Aorta (tissue), 5 donors: ENCODE measurements at regions not wholly inside any gene's neighbourhood (a gene's known extent, or its start where the extent isn't known, plus 50 kb on each side); places are given as distances from the start of the nearest gene placed in this dataset.
A peak's percentile ranks its signal among the peaks of the same experiment; 100 is the strongest.

Source experiments
- ATAC-seq: fragments of 200-7000 bp; cut with Tn5 transposase; one replicate; pipeline ENCODE4 v1.9.1; 2022; ENCODE audit warnings: moderate library complexity; ENCODE audit not compliant: low FRiP score
- DNase-seq, 2 donors: peaks; one replicate each; pipeline ENCODE4 v3.0.0-alpha.2; 2020
- H3K27ac ChIP-seq, 2 donors: one replicate each; pipeline ENCODE4 v1.5.1; 2013; ENCODE audit warnings: low read length in 2 of 2, mild to moderate bottlenecking in 2 of 2, moderate library complexity in 2 of 2, control low read depth in 1 of 2, inconsistent platforms in 1 of 2, low read depth in 1 of 2
- H3K27me3 ChIP-seq, 2 donors: one replicate each; pipeline ENCODE4 v1.6.1; 2013; ENCODE audit warnings: control low read depth in 1 of 2, low read length in 1 of 2, mild to moderate bottlenecking in 1 of 2, moderate library complexity in 1 of 2; ENCODE audit not compliant: insufficient read depth in 2 of 2, control insufficient read depth in 1 of 2
- H3K36me3 ChIP-seq, 2 donors: one replicate each; pipeline ENCODE4 v1.6.1; 2013; ENCODE audit warnings: control low read depth in 1 of 2, low read length in 1 of 2, mild to moderate bottlenecking in 1 of 2; ENCODE audit not compliant: insufficient read depth in 2 of 2, control insufficient read depth in 1 of 2
- H3K4me1 ChIP-seq, 2 donors: one replicate each; pipeline ENCODE4 v1.6.1; 2013; ENCODE audit warnings: low read length in 2 of 2, control low read depth in 1 of 2, mild to moderate bottlenecking in 1 of 2, moderate library complexity in 1 of 2; ENCODE audit not compliant: insufficient read depth in 2 of 2, control insufficient read depth in 1 of 2
- H3K4me3 ChIP-seq, 2 donors: one replicate each; pipeline ENCODE4 v1.5.1; 2013; ENCODE audit warnings: low read length in 2 of 2, control low read depth in 1 of 2, mild to moderate bottlenecking in 1 of 2
- H3K9me3 ChIP-seq: one replicate; pipeline ENCODE4 v1.6.1; 2013; ENCODE audit warnings: mild to moderate bottlenecking, low read length; ENCODE audit not compliant: control insufficient read depth
- WGBS, 2 donors: extraction: QIAGEN DNeasy Blood & Tissue Kit; methylation state at CpG; one replicate each; pipeline ENCODE4 v1.1.7; 2013; 5-methylcytosine and 5-hydroxymethylcytosine counted together
- intact Hi-C, 2 donors: fragments of 100-400 bp; cut with DNase I; formaldehyde crosslinking; loops; one replicate each; pipeline versions ENCODE4 v1.14.2 to v1.15.0; 2022
- donor health status: healthy with polysubstance abuse.
- donor health status: Bipolar disorder and iron deficiency.
- donor health status: DM: no; HTN: no; CAD: no.
- donor health status: DM: no; HTN: no; CAD: no.
- donor health status: DM: yes; HTN: yes; CAD: no.

DNA sequence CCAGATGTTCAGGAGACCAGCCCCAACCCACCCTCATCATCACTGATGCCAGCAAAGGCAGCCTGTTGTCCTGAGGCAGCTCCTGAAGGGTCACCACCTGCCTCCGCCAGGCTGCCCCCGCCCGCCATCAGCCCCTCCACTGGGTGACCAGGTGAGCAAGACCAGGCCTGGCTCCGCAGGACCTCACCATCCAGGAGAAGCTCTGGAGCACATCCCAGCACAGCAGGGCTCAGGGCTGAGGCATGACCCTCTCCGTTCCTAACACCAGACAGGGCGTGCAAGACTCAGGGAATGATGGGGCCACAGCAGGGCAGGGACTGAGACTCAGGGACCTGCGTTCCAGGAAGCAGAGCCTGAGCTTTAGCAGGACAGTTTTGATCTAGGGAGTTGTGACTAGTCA, 218.8 kb upstream of the RAB6C start:
- no peak overlapping the region for H3K4me3 ChIP-seq
- H3K27me3 ChIP-seq: no peaks in the 10 kb centered on the region
- DNase-seq (no peak), ATAC-seq (no peak)
- intact Hi-C loops: no loop called here
- WGBS, 2 donors: 95 to 99% methylated on average over 7 of the region's 7 CpGs
- H3K4me1 ChIP-seq: no peaks in the 10 kb centered on the region
- H3K9me3 ChIP-seq: no peaks in the 10 kb centered on the region
- no peak overlapping the region for H3K27ac ChIP-seq
- no peaks in the 10 kb centered on the region for H3K36me3 ChIP-seq

DNA sequence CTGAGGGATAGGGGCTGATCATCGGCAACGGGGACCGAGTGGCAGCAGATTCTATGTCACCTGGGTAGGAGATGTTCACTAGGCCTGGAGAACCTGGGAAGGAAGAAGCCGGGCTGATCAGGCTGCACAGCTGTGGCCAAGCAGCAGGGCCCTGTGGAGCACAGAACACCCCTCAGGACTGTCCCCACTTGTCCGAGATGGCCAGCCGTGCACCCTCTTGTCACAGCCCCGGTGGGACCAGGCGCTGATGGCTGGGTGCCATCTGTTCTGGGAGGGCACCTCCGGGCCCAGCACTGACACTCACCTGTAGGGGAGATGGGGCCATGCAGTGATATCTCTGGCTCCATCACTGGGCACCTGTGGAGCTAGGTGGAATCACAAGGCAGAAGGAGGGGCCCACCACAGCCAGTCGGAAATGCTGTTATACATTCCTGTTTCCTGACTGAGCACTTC, 217.9 kb upstream of the RAB6C start:
- H3K4me1 ChIP-seq: no peaks in the 10 kb centered on the region
- ATAC-seq (no peak), DNase-seq (no peak)
- no peak overlapping the region for H3K27ac ChIP-seq
- no peaks in the 10 kb centered on the region for H3K36me3 ChIP-seq
- no peaks in the 10 kb centered on the region for H3K9me3 ChIP-seq
- WGBS, 2 donors: 93 to 96% methylated on average over 10 of the region's 10 CpGs
- H3K4me3 ChIP-seq: no peak overlapping the region
- no peaks in the 10 kb centered on the region for H3K27me3 ChIP-seq
- intact Hi-C loops: no loop called here

DNA sequence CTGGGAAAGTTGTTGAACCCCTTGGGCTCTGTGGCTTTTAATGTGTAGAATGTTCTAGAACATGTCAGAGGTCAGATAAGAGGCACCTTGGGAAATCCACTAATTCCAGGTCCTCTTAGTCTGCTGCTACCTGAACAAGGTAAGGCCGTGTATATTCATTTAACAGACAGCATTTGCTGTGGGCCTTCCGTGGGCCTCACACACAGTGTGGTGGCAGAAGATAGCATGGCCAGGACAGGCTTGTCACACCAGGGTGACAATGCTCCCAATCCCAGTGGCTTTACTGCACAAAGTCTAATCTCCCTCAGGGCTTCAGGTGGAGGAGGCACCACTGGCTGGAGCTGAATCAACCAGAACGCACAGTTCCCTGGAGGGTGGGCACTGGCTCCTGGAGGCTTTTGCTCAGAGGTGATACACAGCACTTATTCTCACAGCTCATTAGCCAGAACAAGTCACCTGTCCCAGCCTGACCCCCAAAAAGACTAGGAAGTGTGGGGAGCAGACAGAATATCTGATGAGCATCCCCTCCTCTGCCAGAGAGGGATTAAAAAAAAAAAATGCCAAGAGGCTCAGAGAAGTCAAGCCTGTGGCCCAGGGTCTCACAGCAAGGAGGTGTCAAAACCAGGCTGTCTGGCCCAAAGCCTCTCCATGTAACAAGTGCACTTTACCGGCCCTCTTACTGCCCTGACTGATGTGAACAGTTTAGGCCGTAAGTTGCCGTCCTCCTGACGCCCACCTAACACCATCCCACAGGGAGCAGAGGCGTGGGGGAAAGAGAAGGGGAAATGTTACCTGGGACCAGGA, 216.9 kb upstream of the RAB6C start:
- H3K4me3 ChIP-seq: no peak overlapping the region
- WGBS, 2 donors: 90 to 92% methylated on average over 8 of the region's 8 CpGs
- no peaks in the 10 kb centered on the region for H3K4me1 ChIP-seq
- no peak overlapping the region for H3K27ac ChIP-seq
- H3K36me3 ChIP-seq: no peaks in the 10 kb centered on the region
- ATAC-seq (no peak), DNase-seq (no peak)
- intact Hi-C loops: no loop called here
- H3K27me3 ChIP-seq: no peaks in the 10 kb centered on the region
- H3K9me3 ChIP-seq: no peaks in the 10 kb centered on the region

DNA sequence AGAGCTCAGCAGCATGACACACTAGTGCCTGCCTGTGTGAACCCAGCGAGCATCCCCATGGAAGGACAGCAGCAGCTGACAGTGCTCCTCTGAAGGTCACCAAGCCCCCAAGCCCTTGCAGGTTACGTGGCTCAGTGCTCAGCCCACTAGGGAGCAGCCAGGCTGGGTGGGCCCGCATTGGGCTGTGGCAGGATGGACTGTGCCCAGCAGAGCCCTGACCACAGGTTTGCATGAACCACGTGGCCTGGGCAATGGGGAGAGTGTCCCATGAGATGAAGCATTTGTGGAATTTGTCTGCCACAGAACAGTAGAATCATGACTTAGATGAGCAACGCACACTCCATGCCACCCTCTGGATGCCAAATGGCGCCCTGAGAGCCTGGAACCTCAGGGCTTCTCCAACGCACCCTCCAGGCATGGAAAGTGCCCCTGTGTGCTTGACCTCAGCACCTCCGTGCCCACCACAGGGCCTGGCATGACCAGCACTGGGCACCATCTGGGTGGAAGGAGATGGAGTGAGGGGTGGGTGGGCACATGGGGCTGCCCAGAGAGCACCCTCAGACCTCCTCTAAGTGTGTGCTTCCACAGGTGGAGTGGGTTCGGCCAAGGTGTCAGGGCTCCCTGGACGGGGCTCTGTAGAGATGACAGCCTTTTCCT, 216.1 kb upstream of the RAB6C start:
- no peaks in the 10 kb centered on the region for H3K9me3 ChIP-seq
- DNase-seq (no peak), ATAC-seq (no peak)
- H3K27me3 ChIP-seq: no peaks in the 10 kb centered on the region
- intact Hi-C loops: no loop called here
- no peak overlapping the region for H3K27ac ChIP-seq
- WGBS, 2 donors: 86 to 90% methylated on average over 10 of the region's 10 CpGs
- no peak overlapping the region for H3K4me3 ChIP-seq
- no peaks in the 10 kb centered on the region for H3K4me1 ChIP-seq
- H3K36me3 ChIP-seq: no peaks in the 10 kb centered on the region

DNA sequence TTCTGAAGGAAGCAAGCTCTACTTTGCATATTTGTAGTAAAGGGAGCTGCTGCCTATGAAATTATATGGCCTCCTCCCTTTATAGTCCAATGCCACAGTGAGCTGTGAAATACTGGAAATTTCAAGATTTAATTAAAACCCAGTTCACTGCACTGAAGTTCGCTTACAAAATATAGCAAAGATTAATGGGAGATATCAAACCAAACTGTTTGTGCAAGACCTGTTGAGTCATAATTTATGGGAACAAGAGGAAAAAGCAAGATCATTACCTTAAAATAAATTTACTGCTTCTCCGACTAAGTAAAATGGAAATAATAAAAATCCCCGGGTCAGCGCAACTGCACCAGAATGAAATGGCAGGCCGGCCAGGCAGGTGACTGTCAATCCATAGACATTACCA, 215.5 kb upstream of the RAB6C start:
- DNase-seq: no peak
- no peak for ATAC-seq
- no peak overlapping the region for H3K27ac ChIP-seq
- H3K4me3 ChIP-seq: no peak overlapping the region
- no peaks in the 10 kb centered on the region for H3K4me1 ChIP-seq
- H3K27me3 ChIP-seq: no peaks in the 10 kb centered on the region
- no peaks in the 10 kb centered on the region for H3K9me3 ChIP-seq
- intact Hi-C loops: no loop called here
- no peaks in the 10 kb centered on the region for H3K36me3 ChIP-seq
- WGBS, 2 donors: 74 to 82% methylated on average over 5 of the region's 5 CpGs

DNA sequence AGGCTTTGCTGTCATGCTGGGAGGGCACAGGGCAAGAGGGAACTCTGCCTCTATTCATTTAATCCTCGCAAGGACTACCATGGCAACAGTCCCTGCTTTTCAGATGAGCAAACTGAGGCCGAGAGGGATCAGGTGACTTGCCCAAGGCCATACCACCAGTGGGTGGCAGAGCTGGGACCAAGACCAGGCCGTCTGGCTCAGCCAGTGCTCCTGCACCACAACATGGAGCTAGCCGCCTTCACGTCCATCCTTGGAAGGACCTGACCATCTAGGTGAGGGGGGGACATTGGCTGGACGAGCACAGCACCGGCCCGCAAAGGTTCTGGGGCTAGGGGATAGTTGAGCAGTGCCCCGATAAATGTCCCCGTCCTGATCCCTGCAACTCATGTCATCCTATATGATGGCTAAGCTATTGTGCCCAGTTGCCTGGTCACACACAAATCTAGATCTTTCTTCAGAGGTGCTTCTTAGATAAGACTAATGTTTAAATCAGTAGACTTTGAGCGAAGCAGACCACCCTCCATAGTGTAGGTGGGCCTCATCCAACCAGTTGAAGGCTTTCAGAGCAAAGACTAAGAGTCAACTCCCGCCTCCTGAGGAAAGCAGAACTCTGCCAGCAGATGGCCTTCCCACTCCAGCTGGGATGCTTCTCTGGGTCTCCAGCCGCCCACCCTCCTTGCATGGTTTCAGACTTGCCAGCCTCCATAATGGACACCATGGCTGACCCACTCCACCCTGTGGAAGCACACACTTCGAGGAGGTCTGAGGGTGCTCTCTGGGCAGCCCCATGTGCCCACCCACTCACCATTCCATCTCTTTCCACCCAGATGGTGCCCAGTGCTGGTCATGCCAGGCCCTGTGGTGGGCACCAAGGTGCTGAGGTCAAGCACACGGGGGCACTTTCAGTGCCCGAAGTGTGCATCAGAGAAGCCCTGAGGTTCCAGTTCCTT, 214.8 kb upstream of the RAB6C start:
- no peaks in the 10 kb centered on the region for H3K9me3 ChIP-seq
- 91% methylated on average over 16 of the region's 16 CpGs for WGBS, 2 donors
- no peaks in the 10 kb centered on the region for H3K4me1 ChIP-seq
- H3K27ac ChIP-seq: no peak overlapping the region
- intact Hi-C loops: no loop called here
- no peaks in the 10 kb centered on the region for H3K36me3 ChIP-seq
- no peak overlapping the region for H3K4me3 ChIP-seq
- no peaks in the 10 kb centered on the region for H3K27me3 ChIP-seq
- DNase-seq (no peak), ATAC-seq (no peak)

DNA sequence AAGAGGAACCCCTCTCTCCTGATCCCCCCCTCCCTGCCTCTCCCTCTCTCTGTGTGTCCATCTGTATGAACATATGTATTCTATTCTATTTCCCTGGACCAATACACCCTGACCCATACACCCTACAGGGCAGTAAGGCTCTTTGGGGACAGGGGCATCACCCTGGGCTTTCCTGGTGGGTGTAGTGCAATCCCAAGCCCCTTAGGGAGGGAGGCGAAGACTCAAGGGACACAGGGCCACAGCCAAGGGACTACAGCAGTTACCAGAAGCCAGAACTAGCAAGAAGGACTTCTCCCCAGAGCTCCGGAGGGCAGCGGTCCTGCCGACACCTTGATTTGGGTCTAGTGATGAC, 214.2 kb upstream of the RAB6C start:
- Histone ChIP-seq H3K9me3 (no peaks in the 10 kb centered on the region), H3K27ac (no peak overlapping the region), H3K36me3 (no peaks in the 10 kb centered on the region), H3K27me3 (no peaks in the 10 kb centered on the region), H3K4me3 (no peak overlapping the region), H3K4me1 (no peaks in the 10 kb centered on the region)
- DNase-seq: no peak
- 41 to 54% methylated on average over 4 of the region's 4 CpGs for WGBS, 2 donors
- peak; percentile 10 for ATAC-seq
- intact Hi-C loops: no loop called here

DNA sequence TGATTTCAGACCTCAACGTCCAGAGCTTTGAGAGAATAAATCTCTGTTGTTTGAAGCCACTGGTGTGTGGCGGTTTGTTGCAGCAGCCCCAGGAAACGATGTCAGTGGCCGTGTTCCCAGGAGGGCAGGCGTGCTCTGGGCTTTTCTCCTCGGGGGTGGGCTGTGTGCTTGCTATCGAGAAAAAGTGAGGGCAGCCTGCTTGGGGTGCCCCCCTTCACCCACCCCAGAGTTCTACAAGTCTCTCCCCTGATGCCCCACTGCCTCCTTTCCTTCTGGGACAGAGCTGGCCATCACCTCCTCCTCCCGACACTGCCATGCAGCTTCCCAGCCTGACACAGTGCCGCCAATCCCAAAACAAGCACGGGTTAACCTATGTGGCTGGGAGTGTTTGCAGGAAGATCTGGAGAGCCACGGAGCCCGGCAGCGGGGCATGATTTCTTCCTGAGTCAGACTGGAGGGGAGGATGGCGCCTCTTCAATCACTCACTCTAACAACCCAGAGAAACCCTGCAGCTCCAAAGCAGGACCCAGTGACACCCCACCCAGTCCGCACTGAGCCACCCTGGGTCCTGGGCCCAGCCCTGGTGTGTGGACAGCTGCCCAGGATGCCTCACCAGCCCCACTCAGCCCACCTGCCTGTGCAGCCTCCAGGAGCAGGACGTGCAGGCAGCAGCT, 213.7 kb upstream of the RAB6C start:
- no peaks in the 10 kb centered on the region for H3K36me3 ChIP-seq
- no peak for DNase-seq
- no peaks in the 10 kb centered on the region for H3K27me3 ChIP-seq
- intact Hi-C loops: no loop called here
- H3K27ac ChIP-seq: no peak overlapping the region
- H3K4me3 ChIP-seq: no peak overlapping the region
- no peaks in the 10 kb centered on the region for H3K4me1 ChIP-seq
- 28 to 33% methylated on average over 16 of the region's 16 CpGs for WGBS, 2 donors
- ATAC-seq: no peak
- no peaks in the 10 kb centered on the region for H3K9me3 ChIP-seq
